OCI-LY1 (cell line): ENCODE measurements at regions not wholly inside any gene's neighbourhood (a gene's known extent, or its start where the extent isn't known, plus 50 kb on each side); places are given as distances from the start of the nearest gene placed in this dataset.

Source experiments
- H2AFZ ChIP-seq: fragments of 200-600 bp; sonication (generic), shearing (Covaris generic); 2 replicates; pipeline ENCODE4 v1.6.0; 2014; ENCODE audit warnings: antibody characterized with exemption, mild to moderate bottlenecking, low read length
- H3F3A ChIP-seq: fragments of 200-600 bp; sonication (generic), shearing (Covaris generic); 2 replicates; pipeline ENCODE4 v1.6.0; 2014; ENCODE audit warnings: mild to moderate bottlenecking, antibody characterized with exemption, low read length, moderate library complexity; ENCODE audit not compliant: insufficient read depth
- H3K27ac ChIP-seq: fragments of 200-600 bp; sonication (generic); 2 replicates; pipeline ENCODE4 v1.5.1; 2014; ENCODE audit warnings: low read length, mixed run types, mild to moderate bottlenecking, low read depth; ENCODE audit not compliant: poor library complexity, severe bottlenecking
- H3K27me3 ChIP-seq: fragments of 200-600 bp; sonication (generic); 2 replicates; pipeline ENCODE4 v1.6.0; 2014; ENCODE audit warnings: antibody characterized with exemption, mild to moderate bottlenecking, low read length, moderate library complexity; ENCODE audit not compliant: insufficient read depth
- H3K36me3 ChIP-seq: fragments of 200-600 bp; sonication (generic); 2 replicates; pipeline ENCODE4 v1.6.1; 2014; ENCODE audit warnings: mild to moderate bottlenecking, antibody characterized with exemption, low read length, moderate library complexity, mixed read lengths; ENCODE audit not compliant: insufficient read depth
- H3K4me1 ChIP-seq: fragments of 200-600 bp; sonication (generic); 2 replicates; pipeline ENCODE4 v1.5.1; 2014; ENCODE audit warnings: mild to moderate bottlenecking, low read length, moderate library complexity; ENCODE audit not compliant: insufficient read depth, severe bottlenecking
- H3K4me2 ChIP-seq: fragments of 200-600 bp; sonication (generic), shearing (Covaris generic); 2 replicates; pipeline ENCODE4 v1.6.1; 2014; ENCODE audit warnings: low read length
- H3K4me3 ChIP-seq: fragments of 200-600 bp; sonication (generic); 2 replicates; pipeline ENCODE4 v1.5.1; 2014; ENCODE audit warnings: low read length, low read depth, mild to moderate bottlenecking, mixed read lengths; ENCODE audit not compliant: poor library complexity, severe bottlenecking
- H3K79me2 ChIP-seq: fragments of 200-600 bp; shearing (Covaris generic); 2 replicates; pipeline ENCODE4 v1.6.1; 2016; ENCODE audit warnings: mixed run types, low read length, mixed read lengths; ENCODE audit not compliant: insufficient read depth
- H3K9ac ChIP-seq: fragments of 200-600 bp; sonication (generic), shearing (Covaris generic); 2 replicates; pipeline ENCODE4 v1.6.1; 2014; ENCODE audit warnings: mild to moderate bottlenecking, low read length, mixed read lengths
- H3K9me2 ChIP-seq: fragments of 200-600 bp; sonication (generic), shearing (Covaris generic); 2 replicates; pipeline ENCODE4 v1.6.1; 2014; ENCODE audit warnings: low read depth, mild to moderate bottlenecking, low read length, mixed read lengths
- H3K9me3 ChIP-seq: fragments of 200-600 bp; shearing (Covaris generic); 2 replicates; pipeline ENCODE4 v1.6.1; 2014; ENCODE audit warnings: low read length, mixed read lengths
- H4K20me1 ChIP-seq: fragments of 200-600 bp; sonication (generic), shearing (Covaris generic); 2 replicates; pipeline ENCODE4 v1.6.0; 2016; ENCODE audit warnings: mild to moderate bottlenecking, low read length; ENCODE audit not compliant: insufficient read depth
- EZH2 ChIP-seq: fragments of 200-600 bp; sonication (generic), shearing (Covaris generic); IDR thresholded peaks from 2 replicates; pipeline ENCODE4 v1.8.0; 2017; ENCODE audit warnings: borderline replicate concordance, mixed run types, mild to moderate bottlenecking, antibody characterized with exemption, low read length, moderate library complexity, mixed read lengths
- TF ChIP-seq, protein P1 (sequence below): fragments of 200-600 bp; sonication (generic), shearing (Covaris generic); IDR thresholded peaks from 2 replicates; pipeline ENCODE4 v1.5.1; 2017; ENCODE audit warnings: mild to moderate bottlenecking, antibody characterized with exemption, low read length, moderate library complexity, mixed read lengths

DNA sequence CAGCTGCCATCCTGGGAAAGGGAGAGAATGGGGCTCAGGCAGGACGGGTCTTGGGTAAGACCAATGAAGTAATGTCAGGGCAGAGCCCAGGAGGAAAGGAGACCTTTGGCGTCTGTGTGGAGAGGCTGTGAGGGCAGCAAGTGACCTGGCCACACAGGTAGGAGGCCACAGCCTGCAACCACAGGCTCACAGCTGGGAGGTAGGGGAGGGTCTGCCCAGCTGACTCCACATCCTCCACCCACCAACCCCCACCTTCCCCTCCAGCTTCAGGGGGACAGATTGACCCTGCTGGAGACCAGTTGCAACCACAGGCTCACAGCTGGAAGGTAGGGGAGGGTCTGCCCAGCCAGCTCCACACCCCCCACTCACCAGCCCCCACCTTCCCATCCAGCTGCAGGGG lies 262.2 kb upstream of the TCERG1L start:
- H3K4me2 ChIP-seq: no peak overlapping the region
- H3K9me3 ChIP-seq: no peaks in the 10 kb centered on the region

DNA sequence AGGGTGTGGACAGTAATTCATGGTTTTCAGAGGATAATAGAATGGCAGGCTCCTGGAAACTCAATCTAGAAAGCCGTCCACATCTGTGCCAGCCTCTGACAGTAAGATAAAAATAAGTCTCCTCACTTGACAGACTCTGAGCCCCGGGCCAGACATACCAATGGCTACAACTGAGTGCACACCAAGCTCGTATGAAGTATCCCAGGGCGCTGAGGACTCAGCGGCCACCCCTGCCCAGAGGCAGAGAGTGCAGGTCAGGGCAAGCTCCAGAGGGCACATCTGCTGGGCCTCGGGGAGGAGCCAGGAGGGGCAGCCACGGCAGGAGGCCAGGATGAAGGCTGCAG lies 262.8 kb upstream of the TCERG1L start:
- Histone ChIP-seq H2AFZ (no peak overlapping the region), H4K20me1 (no peaks in the 10 kb centered on the region), H3K36me3 (no peaks in the 10 kb centered on the region), H3K4me2 (no peak overlapping the region), H3K4me3 (no peak overlapping the region), H3K9ac (no peak overlapping the region), H3K4me1 (no peaks in the 10 kb centered on the region), H3F3A (no peaks in the 10 kb centered on the region), H3K79me2 (no peaks in the 10 kb centered on the region), H3K27ac (no peak overlapping the region), H3K27me3 (no peaks in the 10 kb centered on the region; the same call in 1 of the 2 replicates), H3K9me2 (no peaks in the 10 kb centered on the region), H3K9me3 (no peaks in the 10 kb centered on the region)
- TF ChIP-seq EZH2: no peak
- TF ChIP-seq, protein P1, sequence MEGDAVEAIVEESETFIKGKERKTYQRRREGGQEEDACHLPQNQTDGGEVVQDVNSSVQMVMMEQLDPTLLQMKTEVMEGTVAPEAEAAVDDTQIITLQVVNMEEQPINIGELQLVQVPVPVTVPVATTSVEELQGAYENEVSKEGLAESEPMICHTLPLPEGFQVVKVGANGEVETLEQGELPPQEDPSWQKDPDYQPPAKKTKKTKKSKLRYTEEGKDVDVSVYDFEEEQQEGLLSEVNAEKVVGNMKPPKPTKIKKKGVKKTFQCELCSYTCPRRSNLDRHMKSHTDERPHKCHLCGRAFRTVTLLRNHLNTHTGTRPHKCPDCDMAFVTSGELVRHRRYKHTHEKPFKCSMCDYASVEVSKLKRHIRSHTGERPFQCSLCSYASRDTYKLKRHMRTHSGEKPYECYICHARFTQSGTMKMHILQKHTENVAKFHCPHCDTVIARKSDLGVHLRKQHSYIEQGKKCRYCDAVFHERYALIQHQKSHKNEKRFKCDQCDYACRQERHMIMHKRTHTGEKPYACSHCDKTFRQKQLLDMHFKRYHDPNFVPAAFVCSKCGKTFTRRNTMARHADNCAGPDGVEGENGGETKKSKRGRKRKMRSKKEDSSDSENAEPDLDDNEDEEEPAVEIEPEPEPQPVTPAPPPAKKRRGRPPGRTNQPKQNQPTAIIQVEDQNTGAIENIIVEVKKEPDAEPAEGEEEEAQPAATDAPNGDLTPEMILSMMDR: no peak

More for the DNA sequence above, 262.2 kb upstream of the TCERG1L start:
- H3K9me2 ChIP-seq: no peaks in the 10 kb centered on the region
- H3K36me3 ChIP-seq: no peaks in the 10 kb centered on the region
- no peak overlapping the region for H3K27ac ChIP-seq
- H4K20me1 ChIP-seq: no peaks in the 10 kb centered on the region
- H3K4me3 ChIP-seq: no peak overlapping the region
- H3F3A ChIP-seq: no peaks in the 10 kb centered on the region
- no peaks in the 10 kb centered on the region for H3K4me1 ChIP-seq
- no peak overlapping the region for H2AFZ ChIP-seq
- no peak for TF ChIP-seq EZH2
- TF ChIP-seq, protein P1: no peak
- no peaks in the 10 kb centered on the region for H3K79me2 ChIP-seq
- H3K27me3 ChIP-seq: no peaks in the 10 kb centered on the region; the same call in 1 of the 2 replicates
- H3K9ac ChIP-seq: no peak overlapping the region

DNA sequence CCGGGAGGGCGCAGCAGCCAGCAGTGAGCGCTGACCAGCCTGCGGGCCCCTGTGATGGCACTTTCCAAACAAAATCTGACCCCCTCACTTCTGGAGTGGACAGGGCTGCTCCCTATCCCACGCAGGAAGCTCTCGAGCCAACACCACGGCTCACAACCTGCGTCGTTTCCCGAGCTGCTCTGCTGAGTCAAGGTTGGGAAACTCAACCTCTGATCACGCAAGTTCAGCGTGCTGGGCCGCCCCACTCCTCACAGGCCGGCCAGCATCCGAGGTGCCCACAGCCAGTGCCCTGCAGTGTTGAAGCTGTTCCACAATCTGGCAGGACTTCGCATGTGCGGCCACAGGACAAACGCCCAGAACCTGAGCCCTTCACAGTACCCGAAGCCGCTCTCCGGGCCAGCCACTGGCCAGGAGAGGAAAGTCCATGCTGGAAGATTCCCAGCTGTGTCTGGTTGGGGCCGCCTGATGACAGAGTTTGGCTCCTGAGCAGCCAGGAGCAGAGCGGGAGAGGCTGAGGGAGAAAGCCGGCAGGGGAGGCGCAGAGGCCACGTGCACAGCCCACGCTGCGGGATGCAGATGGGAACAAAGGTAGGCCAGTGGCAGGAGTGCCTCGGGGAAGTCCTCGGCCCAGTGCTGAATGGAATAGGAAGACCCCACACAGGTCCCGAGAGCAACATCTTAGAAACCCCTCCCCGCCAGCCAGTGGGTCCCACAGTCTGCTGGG lies 263.3 kb upstream of the TCERG1L start:
- Histone ChIP-seq H3K4me2 (no peak overlapping the region), H3K9me2 (no peaks in the 10 kb centered on the region), H3K4me3 (no peak overlapping the region), H3K79me2 (no peaks in the 10 kb centered on the region), H3K27ac (no peak overlapping the region), H4K20me1 (no peaks in the 10 kb centered on the region), H3K9ac (no peak overlapping the region), H3K27me3 (no peaks in the 10 kb centered on the region; the same call in 1 of the 2 replicates), H3K4me1 (no peaks in the 10 kb centered on the region), H3K36me3 (no peaks in the 10 kb centered on the region), H3F3A (no peaks in the 10 kb centered on the region), H2AFZ (no peak overlapping the region), H3K9me3 (no peaks in the 10 kb centered on the region)
- TF ChIP-seq, protein P1: no peak
- TF ChIP-seq EZH2: no peak
